NCI-H526 treated with DMSO at 0.1 percent for 48 hours (cell line): ENCODE measurements at regions not wholly inside any gene's neighbourhood (a gene's known extent, or its start where the extent isn't known, plus 50 kb on each side); places are given as distances from the start of the nearest gene placed in this dataset.
"Not testable (repeated sequence)": the region's sequence is repeated elsewhere in the genome, so short reads cannot be mapped to it uniquely, and the experiment has no call there.

Experiments used
- DNase-seq: peaks from one replicate; lab custom pipeline; 2025; lab: John Stamatoyannopoulos, UW

DNA sequence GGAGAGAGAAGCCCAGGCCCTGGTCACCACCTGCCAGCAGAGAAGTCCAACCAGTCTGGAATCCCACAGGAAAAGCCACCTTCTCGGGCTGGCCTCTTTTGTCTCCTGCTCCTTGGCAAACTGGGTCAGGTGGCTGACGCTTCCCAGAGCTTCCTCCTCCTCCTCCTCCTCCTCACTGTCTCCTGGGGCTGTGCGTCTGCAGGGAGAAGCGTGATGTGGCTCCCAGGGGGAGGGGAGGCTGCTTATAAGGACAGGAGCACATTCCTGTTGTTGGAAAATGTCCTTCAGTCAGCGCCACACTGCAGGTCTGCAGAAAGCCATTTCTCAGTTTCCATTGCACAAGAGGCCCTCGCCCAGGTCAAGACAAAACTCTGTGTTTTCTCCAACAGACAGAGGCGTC is 1316.5 kb downstream of the BRD1 start:
- no peak for DNase-seq

DNA sequence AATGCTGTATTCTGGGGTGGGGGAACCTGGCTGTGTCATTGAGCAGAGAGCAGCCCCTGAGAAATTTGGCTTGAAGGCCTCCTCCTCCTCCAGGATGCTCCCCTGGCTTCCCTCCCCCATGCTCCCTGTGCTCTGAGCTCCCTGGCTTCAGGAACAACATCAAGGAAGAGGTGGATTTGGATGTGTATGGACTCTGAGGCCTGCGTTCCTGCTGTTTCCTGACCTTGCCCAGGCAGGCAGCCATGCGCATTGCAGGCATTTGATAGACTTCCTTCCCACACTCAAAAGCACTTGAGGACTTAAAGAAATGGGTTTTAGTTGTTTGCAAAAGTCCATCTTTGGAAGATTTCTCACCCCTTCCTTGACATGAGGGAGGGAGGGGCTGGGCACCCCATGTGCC is 1317.1 kb downstream of the BRD1 start:
- no peak for DNase-seq

DNA sequence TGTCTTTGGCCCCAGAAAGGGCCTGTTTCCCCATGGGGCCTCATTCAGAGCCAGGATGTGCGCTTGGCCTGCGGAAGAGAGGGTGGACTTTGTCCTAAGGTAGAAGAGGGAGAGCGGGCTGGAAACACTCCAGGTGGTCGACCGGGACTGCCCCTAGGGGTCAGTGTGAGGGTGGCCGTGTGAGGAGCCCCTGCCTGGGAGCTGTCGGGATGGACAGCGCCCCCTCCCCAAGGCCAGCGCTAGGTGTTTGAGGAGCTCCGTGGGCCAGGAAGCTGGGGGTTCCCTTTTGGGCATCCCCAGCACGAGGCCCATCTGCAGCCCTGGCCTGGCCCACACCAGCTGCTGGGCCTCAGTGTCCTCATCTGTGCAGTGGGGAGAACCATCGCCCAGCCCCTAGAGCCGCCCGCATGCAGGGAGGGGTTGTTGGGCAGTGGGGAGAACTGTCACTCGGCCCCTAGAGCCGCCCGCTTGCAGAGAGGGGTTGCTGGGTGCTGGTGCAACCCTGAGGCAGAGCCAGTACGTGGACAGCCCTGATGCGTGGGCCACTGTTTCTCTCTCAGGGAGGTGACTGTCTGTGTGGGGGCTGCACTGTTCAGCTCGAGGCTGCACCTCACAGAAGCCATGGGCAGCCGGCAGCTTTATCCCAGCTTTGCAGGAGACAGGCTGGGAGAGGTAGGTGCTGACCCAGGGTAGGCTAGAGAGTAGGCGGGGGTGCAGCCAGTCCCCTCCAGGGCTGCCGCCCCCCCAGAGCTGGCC is 1319.9 kb downstream of the BRD1 start:
- no peak for DNase-seq

DNA sequence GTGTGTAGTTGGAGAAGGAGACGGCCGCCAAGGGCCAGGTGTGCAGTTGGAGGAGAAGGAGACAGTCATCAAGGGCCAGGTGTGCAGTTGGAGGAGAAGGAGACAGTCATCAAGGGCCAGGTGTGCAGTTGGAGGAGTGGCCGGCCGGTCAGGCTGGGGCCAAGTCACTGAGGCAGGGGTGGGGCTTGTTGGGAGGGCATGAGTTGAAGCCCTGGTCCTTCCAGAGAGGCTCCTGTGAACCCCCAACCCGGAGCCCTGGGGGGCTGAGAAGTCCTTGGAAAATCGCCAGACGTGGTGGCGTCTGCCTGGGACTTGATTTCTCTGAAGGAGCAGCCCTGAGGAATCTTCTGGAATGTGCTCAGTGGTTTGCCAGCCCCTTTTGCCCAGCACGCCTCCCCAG is 1320.5 kb downstream of the BRD1 start:
- DNase-seq, result no peak

DNA sequence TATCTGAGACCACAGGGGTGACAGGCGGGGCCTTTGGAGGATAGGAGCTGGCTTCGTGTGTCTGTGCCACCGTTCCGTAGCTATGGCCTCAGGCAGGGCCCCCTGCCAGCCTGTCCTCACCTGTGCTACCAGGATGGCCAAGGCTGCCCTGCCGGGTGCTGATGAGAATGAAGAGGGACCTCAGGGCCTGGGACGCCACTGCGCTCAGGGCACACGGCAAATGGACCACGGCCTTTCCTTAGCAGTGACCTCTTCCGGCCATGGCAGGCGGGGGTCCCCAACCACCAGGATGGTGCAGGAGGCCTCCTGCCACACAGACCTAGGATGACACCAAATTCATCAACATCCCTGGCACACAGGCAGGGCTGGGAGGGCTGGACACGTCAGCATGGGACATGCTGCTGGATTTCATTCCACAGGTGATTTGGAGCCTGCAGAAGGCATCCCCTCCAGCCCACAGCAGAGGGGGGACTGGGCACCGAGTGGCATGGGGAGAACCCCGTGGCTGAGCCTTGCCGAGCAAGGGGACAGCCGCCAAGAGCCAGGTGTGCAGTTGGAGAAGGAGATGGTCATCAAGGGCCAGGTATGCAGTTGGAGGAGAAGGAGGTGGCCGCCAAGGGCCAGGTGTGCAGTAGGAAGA is 1321.0 kb downstream of the BRD1 start:
- no peak for DNase-seq

DNA sequence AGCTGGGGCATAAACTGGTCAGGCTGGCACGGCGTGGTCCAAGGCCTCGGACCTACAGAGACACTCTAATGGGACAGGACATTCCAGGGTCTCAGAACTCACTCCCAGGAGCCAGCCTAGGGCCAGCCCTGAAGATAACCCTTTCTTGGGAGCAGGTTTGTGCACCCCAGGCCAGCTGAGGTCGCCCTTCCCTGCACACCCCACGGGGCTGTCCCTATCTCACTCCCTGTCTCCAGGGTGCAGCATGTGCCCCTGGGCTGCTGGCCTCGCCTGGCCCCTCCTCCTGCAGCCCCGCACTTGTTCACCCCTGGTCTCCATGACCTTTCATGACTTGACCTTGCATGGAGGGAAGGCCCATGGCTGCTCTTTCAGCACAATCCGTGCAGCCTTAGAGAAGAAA is 1321.8 kb downstream of the BRD1 start:
- DNase-seq, result no peak

DNA sequence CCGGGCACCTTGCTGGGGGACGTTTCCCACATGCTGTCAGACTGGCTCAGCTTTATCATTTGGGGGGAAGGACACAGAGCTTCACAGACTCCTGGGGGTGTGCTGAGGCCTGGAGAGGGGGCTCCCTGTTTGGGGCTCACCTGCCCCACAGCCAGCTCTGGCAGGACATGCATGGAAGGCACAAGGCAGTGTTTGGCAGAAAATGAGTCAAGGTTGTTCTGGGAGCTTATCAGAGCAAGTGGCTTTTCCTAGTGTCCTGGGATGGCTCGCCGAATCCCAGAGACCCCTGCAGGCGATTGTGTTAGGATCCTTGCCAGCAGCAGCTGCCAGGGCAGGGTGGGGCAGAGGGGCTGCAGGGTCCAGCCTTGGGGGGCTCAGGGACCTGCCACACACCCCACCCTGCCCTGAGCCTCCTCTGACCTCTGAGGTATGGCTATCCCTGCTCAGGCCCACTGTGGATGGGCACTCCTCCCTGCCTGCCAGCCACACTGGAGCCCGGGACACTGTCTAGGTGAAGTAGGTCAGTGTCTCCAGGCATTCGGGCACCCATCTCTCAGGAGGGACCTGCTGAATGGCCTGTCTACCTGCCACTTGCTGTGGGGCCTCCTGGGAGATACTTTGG is 1323.0 kb downstream of the BRD1 start:
- no peak for DNase-seq

DNA sequence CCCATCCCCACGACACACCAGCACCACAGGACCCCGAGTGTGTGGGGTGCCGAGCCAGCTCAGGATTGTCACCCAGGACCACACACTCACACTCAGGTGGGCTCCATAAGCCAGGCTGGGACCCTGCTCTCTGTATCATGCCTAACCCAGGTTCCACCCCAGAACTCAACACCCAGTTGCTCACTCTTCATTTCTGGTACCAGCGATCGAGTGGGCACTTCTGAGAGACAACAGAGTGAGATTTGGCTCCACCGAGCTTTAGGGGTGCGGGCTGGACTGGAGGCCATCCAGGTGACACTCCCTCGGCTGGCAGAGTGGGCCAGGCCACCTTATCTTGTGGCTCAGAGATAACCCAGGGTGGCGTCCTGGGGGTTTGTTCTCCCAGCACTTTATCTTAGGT is 1323.8 kb downstream of the BRD1 start:
- no peak for DNase-seq

DNA sequence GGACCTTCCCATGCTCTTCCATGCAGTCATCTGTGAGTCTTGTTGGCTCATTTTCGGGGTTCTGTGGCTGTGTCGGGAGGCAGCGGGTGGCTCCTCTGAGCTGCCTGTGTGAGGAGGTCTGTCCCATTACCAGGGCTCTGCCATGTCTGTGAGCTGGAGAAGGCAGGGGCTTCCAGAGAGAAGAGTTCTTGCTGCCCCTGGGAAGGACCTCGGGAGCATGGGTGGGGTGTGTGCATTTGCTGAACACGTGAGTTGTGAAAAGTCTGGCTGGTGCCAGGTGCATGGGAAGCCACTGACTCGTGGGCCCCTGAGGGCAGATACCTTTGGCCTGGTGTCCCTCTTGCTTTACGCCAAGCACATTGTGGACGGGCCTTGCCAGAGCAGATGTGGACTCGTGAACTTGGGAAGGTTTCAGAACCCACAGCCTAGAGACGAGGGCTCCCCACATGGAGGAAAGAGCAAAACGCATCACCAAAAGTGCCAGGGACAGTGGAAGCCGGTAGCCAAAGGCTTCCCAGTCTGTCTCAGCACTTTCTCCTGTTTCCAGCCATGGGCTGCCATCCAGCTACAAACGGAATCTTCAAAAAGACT is 1324.5 kb downstream of the BRD1 start:
- DNase-seq, result no peak

DNA sequence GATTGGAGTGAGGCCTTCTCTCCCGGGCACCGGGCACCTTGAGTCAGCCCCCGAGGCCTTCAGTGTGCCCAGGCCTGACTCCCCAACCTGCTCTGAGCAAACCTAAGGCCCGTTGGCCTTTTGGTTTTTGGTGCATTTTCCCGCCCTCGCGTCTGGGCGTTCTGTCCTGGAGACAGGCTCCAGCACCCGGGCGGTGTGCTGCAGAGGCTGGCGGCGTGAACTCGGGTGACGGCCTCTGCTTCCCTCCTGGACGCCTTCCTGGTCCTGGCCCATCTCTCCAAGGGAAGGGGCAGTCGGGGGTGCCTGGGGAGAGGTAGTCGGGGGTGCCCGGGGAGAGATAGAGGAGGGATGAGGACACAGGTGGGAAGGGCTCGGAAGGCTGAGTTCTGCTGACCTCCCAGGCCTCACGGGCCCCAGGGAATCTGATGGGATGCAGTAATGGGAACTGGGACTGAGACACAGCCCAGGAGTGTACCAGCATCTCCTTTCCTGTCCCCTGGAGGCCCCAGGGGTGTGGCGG is 1326.4 kb downstream of the BRD1 start:
- DNase-seq, result no peak

DNA sequence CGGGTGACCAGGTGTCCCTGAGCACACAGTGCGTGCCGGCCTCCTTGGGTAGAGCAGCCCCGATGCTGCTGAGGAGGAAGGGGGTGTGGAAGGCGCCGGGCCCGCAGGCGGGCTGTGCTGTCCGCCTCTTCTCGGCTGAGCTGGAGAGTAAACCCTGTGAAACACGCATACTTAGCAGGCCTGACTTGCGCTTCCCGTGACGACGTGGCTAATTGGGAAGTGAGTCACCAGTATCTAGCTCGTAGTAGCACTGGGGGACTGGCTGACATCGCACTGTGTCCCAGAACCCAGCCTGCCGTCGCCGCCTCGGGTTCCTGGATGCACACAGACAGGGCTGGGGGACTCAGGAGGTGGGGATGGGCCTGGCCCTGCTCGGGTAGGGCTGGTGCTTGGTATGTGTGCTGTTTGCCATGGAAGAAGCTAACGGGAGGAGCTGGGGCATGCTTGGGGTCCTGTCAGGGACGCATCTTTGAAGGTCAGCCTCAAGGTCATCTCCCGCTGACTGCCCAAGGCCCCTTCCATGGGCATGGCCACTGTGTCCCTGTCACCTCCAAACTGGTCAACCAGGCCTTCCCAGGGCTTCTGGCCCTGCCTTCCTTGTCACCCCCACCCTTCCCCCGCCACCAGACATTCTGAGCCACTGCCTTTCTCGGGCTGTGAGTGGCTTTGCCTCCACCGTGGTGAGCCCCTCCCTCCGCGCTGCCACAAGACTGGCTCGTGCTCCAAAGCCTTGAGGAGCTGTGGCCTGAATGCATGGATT is 1327.0 kb downstream of the BRD1 start:
- no peak for DNase-seq

DNA sequence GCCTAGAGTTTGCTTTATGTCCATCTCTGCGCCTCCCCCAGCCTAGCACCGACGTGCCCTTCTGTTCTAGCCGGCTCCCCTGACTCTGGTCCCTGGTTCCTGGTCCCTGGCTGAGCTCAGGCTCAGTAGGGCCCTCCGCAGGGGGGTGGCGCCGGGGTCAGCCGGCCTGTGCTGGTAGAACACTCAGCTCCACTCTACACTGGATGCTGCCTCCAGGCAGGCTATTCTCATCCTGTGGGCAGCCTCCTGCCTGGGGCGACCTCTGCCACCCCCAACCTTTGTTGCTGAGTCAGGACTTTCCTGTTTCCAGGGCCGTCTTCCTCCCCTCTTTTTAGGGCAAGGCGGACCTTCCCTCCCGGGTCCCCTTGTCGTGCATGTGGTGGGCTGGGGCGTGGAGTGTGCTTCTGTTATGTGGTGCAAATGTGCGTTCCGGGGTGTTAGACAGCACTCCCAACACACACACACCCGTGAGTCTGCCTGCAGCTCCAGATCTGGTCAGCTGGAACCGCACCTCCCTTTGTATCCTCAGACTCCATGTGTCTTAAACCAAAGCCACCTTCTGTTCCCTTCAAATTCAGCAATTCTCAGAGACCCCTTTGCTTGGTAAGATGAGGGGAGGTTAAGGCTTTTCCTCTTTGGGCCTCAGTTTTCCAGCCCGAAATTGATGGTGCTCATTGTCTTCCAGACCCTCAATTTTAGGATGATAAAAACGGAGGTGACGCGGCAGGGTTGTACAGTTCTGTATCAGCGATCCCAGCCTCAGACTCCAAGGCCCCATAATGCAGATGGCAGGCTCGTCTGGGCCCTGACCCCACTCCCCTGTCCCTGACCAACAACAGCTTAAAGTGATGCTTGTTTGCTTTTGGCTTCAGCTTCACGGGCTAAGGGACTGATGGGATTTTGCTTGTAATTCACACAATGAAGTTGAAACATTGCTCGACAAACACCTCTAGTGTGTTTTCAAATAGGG is 1327.9 kb downstream of the BRD1 start:
- no peak for DNase-seq

DNA sequence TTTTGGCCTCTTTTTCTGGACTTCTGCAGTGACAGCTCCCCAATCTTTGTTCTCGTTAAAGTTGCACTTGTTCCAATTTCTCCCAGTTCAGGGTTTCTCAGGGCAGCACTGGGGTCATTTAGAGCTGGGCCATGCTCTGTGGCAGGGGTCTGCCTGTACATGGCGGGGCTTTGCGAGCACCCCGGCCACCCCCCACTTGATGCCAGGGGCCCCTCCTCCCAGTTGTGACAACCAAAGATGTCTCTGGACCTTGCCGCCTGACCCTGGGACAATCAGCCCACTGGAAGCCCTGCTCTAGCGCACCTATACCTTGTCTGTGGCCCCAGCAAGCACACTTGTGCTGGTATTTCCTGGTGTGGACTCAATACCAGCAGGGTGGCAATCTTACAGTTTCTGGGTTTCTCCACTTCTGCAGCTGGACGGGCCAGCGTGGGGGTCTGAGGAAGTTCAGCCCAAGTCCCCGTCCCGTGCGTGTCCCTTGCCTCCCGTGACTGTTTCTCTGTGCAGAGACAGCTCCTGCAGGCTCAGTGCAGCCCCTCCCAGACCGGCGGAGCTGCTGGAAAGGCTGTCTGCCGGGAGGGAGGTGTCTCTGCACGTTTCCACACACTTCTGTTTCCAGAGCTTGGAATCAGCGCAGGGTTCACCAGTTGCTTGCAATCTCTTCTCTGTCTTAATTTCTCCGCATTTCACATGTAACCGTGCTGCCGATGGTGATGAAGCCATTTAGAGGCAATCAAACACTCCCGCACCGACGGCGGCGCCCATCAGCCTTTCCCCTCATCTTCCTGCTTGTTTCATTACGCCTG is 1328.9 kb downstream of the BRD1 start:
- no peak for DNase-seq

DNA sequence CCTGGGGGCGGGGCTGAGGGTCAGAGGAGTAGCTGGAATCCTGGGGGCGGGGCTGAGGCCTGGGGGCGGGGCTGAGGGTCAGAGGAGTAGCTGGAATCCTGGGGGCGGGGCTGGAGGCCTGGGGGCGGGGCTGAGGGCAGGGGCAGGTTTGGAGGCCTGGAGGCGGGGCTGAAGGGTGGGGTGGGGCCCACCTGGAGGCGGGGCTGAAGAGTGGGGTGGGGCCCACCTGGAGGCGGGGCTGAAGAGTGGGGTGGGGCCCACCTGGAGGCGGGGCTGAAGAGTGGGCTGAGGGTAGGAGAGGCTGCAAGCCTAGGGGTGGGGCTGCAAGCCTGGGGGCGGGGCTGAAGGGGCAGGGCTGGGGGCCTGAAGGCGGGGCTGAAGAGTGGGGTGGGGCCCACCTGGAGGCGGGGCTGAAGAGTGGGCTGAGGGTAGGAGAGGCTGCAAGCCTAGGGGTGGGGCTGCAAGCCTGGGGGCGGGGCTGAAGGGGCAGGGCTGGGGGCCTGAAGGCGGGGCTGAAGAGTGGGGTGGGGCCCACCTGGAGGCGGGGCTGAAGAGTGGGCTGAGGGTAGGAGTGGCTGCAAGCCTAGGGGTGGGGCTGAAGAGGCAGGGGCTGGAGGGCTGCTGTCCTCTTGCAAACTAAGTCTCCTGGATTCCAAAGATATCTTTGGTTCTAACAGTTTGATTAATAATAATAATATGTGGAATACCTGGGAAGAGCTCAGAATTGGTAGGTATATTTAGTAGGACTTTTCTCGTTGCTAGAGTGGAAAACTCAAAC is 1329.7 kb downstream of the BRD1 start:
- DNase-seq, result not testable (repeated sequence)

DNA sequence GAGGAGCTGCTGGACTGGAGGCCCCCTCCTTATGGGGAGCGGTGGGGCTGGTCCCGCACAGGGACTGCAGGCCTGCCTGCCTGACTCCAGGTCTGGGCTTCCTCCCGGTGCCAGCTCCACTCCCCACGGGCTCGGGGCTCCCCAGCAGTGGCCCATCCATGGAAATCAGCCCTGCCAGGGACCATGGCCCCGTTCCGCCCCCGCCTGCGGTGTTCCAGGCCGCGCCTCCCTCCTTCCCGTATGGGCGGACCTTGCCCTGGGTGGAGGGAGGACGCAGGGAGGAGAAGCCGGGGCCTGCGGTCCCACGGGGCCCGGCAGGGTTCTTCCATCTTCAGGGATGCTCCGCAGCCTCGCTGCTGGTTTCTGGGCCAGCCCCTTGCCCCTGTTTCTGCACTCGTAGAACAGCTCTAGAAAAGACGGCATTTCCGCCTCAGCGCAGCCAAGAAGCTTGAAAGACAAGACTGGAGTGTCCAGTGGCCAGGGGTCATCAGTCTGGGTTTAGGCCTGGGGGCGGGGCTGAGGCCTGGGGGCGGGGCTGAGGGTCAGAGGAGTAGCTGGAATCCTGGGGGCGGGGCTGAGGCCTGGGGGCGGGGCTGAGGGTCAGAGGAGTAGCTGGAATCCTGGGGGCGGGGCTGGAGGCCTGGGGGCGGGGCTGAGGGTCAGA is 1330.6 kb downstream of the BRD1 start:
- no peak for DNase-seq

DNA sequence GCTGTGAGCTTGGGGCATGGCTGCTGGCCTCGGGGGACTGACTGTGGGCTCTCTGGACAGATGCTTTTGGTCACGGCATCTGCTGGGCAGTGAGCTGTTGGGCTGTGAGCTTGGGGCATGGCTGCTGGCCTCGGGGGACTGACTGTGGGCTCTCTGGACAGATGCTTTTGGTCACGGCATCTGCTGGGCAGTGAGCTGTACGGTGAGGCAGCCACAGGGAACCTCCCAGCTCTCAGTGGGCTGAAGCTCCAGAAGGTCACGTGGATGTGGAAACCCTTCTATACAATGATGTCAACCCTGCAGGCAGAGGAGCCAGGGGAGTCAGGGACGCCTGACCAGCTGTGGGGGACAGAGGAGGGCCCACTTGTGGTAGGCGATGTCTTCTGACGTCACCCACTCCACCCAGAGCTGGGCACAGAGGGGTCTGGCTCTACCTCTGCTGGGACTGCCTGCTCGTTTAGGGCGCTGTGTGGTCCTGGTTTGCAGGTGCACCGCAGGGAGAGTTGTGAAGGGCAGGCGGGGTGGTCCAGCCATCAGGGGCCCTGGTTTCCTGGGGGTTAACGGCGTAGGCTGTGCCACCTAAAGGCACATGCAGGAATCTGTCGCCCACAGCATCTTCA is 1331.3 kb downstream of the BRD1 start:
- no peak for DNase-seq

DNA sequence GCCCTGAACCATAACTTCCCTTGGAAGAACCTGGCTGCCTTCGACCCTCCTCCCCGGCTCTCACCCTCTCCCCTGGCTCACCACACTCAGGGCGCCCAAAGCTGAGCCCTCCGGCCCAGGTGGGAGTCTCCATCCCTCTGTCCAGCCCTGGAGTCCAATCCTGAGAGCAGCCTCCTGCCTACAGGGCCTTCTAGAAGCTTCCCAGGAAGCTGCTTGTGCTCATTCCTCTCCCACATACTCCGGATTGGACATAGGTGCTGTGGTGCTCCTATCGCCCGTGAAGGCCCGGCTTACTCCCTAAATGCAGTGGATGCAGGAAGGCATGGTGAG is 1332.0 kb downstream of the BRD1 start:
- DNase-seq, result no peak

DNA sequence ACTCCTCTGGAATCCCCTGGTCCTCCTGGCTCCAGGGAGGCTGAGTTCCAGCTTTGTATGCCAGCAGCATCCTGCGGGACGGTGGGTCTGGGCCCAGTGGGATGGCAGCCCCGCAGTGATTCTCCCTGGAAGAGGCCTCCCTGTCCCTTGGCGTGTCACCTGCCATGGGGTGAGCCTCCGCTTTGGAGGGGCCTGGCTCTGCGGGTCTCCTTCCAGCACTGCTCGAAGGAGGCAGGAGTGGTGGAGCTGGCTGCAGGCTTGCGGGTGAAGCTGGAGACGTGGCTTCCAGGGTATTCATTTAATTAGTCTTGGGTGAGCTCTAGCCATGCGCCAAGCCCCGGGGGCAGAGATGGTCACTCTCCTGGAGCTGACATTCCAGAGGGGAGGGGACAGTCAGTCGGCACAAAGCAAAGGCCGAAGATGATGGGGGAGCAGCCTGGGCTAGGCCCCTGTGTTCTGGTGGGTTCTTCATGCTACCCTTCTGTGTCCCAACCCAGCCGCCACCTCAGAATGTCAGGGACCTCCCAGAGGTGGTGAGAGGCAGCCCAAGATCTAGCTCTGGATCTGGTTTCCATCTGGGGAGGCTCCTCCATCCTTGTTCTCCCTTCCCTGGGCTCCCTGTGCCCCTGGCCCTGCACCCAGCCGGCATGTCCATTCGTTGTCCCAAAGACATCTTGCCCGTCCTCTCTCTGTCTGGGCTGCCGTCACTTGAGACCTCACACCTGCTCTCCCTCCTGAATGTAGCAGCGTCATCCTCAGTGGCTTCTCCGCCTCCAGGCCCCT is 1332.5 kb downstream of the BRD1 start:
- no peak for DNase-seq
